ENCODE measurements at regions not wholly inside any gene's neighbourhood (a gene's known extent, or its start where the extent isn't known, plus 50 kb on each side); places are given as distances from the start of the nearest gene placed in this dataset.

GRCh38 chr10:120710076-120710475, 141.1 kb upstream of the WDR11 start:
- TF ChIP-seq, protein P1, sequence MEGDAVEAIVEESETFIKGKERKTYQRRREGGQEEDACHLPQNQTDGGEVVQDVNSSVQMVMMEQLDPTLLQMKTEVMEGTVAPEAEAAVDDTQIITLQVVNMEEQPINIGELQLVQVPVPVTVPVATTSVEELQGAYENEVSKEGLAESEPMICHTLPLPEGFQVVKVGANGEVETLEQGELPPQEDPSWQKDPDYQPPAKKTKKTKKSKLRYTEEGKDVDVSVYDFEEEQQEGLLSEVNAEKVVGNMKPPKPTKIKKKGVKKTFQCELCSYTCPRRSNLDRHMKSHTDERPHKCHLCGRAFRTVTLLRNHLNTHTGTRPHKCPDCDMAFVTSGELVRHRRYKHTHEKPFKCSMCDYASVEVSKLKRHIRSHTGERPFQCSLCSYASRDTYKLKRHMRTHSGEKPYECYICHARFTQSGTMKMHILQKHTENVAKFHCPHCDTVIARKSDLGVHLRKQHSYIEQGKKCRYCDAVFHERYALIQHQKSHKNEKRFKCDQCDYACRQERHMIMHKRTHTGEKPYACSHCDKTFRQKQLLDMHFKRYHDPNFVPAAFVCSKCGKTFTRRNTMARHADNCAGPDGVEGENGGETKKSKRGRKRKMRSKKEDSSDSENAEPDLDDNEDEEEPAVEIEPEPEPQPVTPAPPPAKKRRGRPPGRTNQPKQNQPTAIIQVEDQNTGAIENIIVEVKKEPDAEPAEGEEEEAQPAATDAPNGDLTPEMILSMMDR (IDR thresholded peaks at IDR 0.05) = no peak
- TF ChIP-seq EZH2 (IDR thresholded peaks at IDR 0.05) (no peak), EZH2phosphoT487 (IDR thresholded peaks at IDR 0.05) (no peak)
